ENCODE measurements at regions not wholly inside any gene's neighbourhood (a gene's known extent, or its start where the extent isn't known, plus 50 kb on each side); places are given as distances from the start of the nearest gene placed in this dataset.

DNA sequence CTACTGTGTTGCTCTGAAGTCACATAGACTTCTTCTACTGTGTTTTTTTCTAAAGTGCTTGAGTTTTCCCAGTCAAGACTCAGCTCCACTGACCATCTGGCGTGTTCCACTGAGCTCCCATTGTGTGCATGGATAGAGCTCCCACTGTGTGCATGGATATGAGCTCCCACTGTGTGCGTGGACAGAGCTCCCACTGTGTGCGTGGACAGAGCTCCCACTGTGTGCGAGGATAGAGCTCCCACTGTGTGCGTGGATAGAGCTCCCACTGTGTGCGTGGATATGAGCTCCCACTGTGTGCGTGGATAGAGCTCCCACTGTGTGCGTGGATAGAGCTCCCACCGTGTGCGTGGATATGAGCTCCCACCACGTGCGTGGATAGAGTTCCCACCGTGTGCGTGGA is 148.3 kb upstream of the ALKAL2 start:
- H3K9me3 ChIP-seq: no peaks in the 10 kb centered on the region
- H3K4me3 ChIP-seq: no peak overlapping the region
- TF ChIP-seq, protein P1, sequence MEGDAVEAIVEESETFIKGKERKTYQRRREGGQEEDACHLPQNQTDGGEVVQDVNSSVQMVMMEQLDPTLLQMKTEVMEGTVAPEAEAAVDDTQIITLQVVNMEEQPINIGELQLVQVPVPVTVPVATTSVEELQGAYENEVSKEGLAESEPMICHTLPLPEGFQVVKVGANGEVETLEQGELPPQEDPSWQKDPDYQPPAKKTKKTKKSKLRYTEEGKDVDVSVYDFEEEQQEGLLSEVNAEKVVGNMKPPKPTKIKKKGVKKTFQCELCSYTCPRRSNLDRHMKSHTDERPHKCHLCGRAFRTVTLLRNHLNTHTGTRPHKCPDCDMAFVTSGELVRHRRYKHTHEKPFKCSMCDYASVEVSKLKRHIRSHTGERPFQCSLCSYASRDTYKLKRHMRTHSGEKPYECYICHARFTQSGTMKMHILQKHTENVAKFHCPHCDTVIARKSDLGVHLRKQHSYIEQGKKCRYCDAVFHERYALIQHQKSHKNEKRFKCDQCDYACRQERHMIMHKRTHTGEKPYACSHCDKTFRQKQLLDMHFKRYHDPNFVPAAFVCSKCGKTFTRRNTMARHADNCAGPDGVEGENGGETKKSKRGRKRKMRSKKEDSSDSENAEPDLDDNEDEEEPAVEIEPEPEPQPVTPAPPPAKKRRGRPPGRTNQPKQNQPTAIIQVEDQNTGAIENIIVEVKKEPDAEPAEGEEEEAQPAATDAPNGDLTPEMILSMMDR (IDR thresholded peaks at IDR 0.05 in 8 of 11, conservative IDR thresholded peaks at IDR 0.05 in 3 of 11): no peak
- TF ChIP-seq POLR2A (IDR thresholded peaks at IDR 0.05) (no peak), POLR2AphosphoS5 (IDR thresholded peaks at IDR 0.05) (no peak)
- WGBS, 5 donors: 86 to 97% (median 95%) methylated on average over 14 of the region's 14 CpGs
- no peaks in the 10 kb centered on the region for H3K36me3 ChIP-seq
- intact Hi-C loops (cut with DNase I; ENCODE audit: low total_unique reads): no loop called here
- H3K27me3 ChIP-seq (replicated peaks in 1 of 7): no peaks in the 10 kb centered on the region
- peaks cover 0 to 57% (median 15%) of the 10 kb centered on the region in 6 donors for H3K4me1 ChIP-seq
- no peak for DNase-seq
- H3K27ac ChIP-seq: no peak overlapping the region

DNA sequence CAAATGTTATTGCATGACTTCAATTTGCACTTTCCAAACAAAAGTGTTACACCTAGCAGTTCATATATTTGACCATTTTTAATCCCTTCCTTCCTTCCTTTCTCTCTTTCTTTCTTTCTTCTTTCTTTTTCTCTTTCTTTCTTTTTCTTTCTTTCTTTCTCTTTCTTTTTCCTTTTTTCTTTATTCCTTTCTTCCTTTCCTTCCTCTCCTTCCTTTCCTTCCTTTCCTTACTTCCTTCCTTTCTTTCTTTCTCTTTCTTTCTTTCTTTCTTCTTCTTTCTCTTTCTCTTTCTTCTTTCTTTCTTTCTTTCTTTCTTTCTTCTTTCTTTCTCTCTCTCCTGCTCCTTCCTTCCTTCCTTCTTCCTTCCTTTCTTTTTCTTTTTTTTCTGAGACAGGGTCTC is 146.7 kb upstream of the ALKAL2 start:
- Histone ChIP-seq H3K27ac (no peak overlapping the region), H3K4me1 (peaks cover 0 to 57% (median 24%) of the 10 kb centered on the region in 6 donors), H3K27me3 (replicated peaks in 1 of 7) (peaks cover 0 to 3% (median 0%) of the 10 kb centered on the region in 7 donors), H3K36me3 (no peaks in the 10 kb centered on the region), H3K9me3 (no peaks in the 10 kb centered on the region), H3K4me3 (no peak overlapping the region)
- no peak for TF ChIP-seq POLR2AphosphoS5 (IDR thresholded peaks at IDR 0.05)
- intact Hi-C loops (cut with DNase I; ENCODE audit: low total_unique reads): no loop called here
- DNase-seq: no peak

DNA sequence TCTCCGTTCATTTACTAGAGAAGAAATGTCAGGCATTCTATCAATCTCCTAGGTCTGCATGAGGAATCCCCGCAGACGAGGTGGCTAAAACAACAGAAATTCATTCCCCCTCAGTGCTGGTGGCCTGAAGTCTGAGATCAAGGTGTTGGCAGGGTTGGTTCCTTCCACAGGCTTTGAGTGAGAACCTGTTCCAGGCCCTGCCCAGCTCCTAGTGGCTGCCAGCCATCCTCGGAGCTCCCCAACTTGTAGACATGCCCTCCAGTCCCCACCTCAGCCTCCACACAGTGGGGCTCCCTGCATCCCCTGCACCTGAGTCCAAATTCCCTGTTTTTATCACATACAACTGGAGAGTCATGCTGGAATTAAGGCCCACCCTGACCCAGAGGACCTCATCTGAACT is 145.3 kb upstream of the ALKAL2 start:
- WGBS, 5 donors: 88 to 94% (median 91%) methylated on average over 4 of the region's 4 CpGs
- intact Hi-C loops (cut with DNase I; ENCODE audit: low total_unique reads): no loop called here
- no peaks in the 10 kb centered on the region for H3K36me3 ChIP-seq
- peaks cover 0 to 5% (median 0%) of the 10 kb centered on the region in 7 donors for H3K27me3 ChIP-seq (replicated peaks in 1 of 7)
- no peak for DNase-seq
- H3K4me1 ChIP-seq: peaks cover 0 to 53% (median 21%) of the 10 kb centered on the region in 6 donors
- no peak overlapping the region for H3K4me3 ChIP-seq
- no peak for TF ChIP-seq POLR2AphosphoS5 (IDR thresholded peaks at IDR 0.05)
- TF ChIP-seq POLR2A (IDR thresholded peaks at IDR 0.05): no peak
- TF ChIP-seq, protein P1 (IDR thresholded peaks at IDR 0.05 in 8 of 11, conservative IDR thresholded peaks at IDR 0.05 in 3 of 11): no peak
- no peak overlapping the region for H3K27ac ChIP-seq
- no peaks in the 10 kb centered on the region for H3K9me3 ChIP-seq

DNA sequence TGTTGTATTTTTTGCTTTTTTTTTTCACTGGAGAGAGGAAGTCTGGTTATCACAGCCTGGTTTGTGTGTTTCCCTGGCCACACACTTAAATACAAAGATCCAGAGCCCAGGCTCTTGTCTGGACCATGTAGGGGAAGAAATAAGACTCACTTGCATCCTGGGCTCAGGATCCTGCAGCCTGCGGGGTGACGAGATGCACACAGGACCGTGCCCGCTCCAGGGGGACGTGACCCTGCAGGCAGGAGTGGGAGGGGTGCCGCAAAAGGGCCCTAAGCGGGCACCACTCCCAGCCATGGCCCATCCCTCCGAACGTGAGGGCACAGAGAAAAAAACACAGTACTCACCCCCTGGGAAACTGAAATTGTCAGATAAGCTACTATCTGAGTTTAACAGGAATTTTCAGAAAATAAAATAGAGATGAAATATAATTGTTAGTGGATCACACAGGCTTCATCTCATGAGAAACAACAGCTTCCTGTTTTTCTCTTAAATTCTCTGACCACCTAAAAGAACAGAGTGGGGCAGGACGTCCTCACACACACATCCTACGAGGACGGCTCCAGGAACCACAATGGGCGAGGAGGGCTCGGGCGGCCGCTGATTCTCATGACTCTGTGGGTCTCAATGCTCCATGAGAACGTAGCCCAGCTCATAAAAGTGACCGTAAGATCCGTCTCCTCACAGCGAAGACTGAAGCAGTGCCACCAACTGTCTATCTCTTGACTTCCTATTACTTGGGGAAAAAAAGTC is 142.6 kb upstream of the ALKAL2 start:
- peak; percentile 80 for DNase-seq
- H3K4me3 ChIP-seq: peak overlapping the region in 5 of 8 donors; percentile 2 to 54 (median 17)
- peaks cover 0 to 38% (median 16%) of the 10 kb centered on the region in 6 donors for H3K4me1 ChIP-seq
- H3K27ac ChIP-seq: peak overlapping the region; percentile 16 to 89 (median 79)
- intact Hi-C loops (cut with DNase I; ENCODE audit: low total_unique reads): no loop called here
- peak in 2 of 3 donors; percentile 45 to 61 for TF ChIP-seq POLR2AphosphoS5 (IDR thresholded peaks at IDR 0.05)
- TF ChIP-seq POLR2A (IDR thresholded peaks at IDR 0.05): no peak
- H3K27me3 ChIP-seq (replicated peaks in 1 of 7): peaks cover 0 to 5% (median 0%) of the 10 kb centered on the region in 7 donors
- WGBS, 5 donors: 21 to 41% (median 32%) methylated on average over 20 of the region's 20 CpGs
- no peaks in the 10 kb centered on the region for H3K36me3 ChIP-seq
- no peaks in the 10 kb centered on the region for H3K9me3 ChIP-seq

DNA sequence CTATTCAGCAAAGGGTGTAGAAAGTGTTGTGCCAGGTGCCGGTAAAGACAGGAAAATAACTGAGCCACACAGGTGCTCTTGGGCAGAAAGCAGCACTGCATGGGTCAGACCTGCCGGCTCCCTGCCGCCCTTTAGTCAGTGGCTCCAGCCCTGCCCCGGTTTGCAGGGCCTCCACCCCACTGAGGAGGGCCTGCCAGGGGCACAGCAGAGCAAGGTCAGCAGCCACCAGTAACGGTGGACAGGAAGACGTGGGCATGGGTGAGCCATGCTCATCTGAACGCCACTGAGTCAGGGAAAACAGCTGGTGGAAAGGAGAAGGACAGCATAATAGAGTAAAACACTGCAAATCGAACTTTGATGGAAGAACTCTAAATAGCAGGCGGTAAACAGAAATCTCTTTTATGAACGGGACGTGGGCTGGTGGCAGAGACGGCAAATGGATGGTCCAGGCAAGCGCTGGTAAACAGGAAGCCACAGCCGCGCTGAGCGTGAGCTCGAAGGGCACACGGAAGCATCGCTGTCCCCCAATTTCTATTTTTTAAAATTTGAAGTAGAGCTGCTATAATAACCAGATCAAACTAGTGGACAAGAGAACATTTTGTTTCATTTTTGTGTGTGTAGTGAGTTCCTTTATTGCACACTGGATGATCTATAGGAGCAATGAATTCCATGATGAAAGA is 141.8 kb upstream of the ALKAL2 start:
- Histone ChIP-seq H3K27ac (peak overlapping the region; percentile 16 to 89 (median 79)), H3K4me3 (peak overlapping the region in 4 of 8 donors; percentile 2 to 54 (median 19)), H3K9me3 (no peaks in the 10 kb centered on the region), H3K27me3 (replicated peaks in 1 of 7) (peaks cover 0 to 5% (median 0%) of the 10 kb centered on the region in 7 donors), H3K4me1 (peaks cover 0 to 32% (median 16%) of the 10 kb centered on the region in 6 donors), H3K36me3 (no peaks in the 10 kb centered on the region)
- TF ChIP-seq, protein P1 (IDR thresholded peaks at IDR 0.05 in 8 of 11, conservative IDR thresholded peaks at IDR 0.05 in 3 of 11): no peak
- TF ChIP-seq POLR2AphosphoS5 (IDR thresholded peaks at IDR 0.05) (peak; percentile 29 to 49 (median 44)), POLR2A (IDR thresholded peaks at IDR 0.05) (no peak)
- peak; percentile 87 for DNase-seq
- intact Hi-C loops (cut with DNase I; ENCODE audit: low total_unique reads): no loop called here
- WGBS, 5 donors: 29 to 47% (median 38%) methylated on average over 19 of the region's 19 CpGs

Data from spleen (tissue), 11 donors.